Omental fat pad (tissue), 3 donors: ENCODE measurements at regions not wholly inside any gene's neighbourhood (a gene's known extent, or its start where the extent isn't known, plus 50 kb on each side); places are given as distances from the start of the nearest gene placed in this dataset.

Experiments
- ATAC-seq: fragments of 150-250 bp; one replicate; pipeline ENCODE4 v1.9.1; 2016; ENCODE audit warnings: mild to moderate bottlenecking, moderate library complexity; ENCODE audit not compliant: low FRiP score
- DNase-seq: peaks from one replicate; pipeline ENCODE4 v3.0.0-alpha.2; 2019; ENCODE audit warnings: low spot score
- CTCF ChIP-seq, 3 donors: fragments of 450-650 bp; IDR thresholded peaks; one replicate each; pipeline ENCODE4 v1.5.1; 2016 to 2017; ENCODE audit warnings: antibody characterized with exemption in 3 of 3, mild to moderate bottlenecking in 3 of 3, moderate library complexity in 2 of 3

- TF ChIP-seq CTCF (IDR thresholded peaks at IDR 0.05), result no peak
- ATAC-seq (no peak), DNase-seq (no peak)
Measured at GRCh38 chr13:78428646-78429045, 174.7 kb downstream of the POU4F1 start.

GRCh38 chr13:78426183-78426582, 177.2 kb downstream of the POU4F1 start:
- ATAC-seq (no peak), DNase-seq (no peak)
- TF ChIP-seq CTCF (IDR thresholded peaks at IDR 0.05), result no peak

GRCh38 chr13:78420814-78421213, 182.5 kb downstream of the POU4F1 start:
- ATAC-seq (no peak), DNase-seq (no peak)
- TF ChIP-seq CTCF (IDR thresholded peaks at IDR 0.05), result no peak

GRCh38 chr13:78413887-78414553, 189.3 kb downstream of the POU4F1 start:
- DNase-seq (no peak), ATAC-seq (no peak)
- no peak for TF ChIP-seq CTCF (IDR thresholded peaks at IDR 0.05)

- no peak for DNase-seq
- no peak for ATAC-seq
- no peak for TF ChIP-seq CTCF (IDR thresholded peaks at IDR 0.05)
Measured at GRCh38 chr13:78410847-78411246, 192.5 kb downstream of the POU4F1 start.

- TF ChIP-seq CTCF (IDR thresholded peaks at IDR 0.05), result no peak
- ATAC-seq (no peak), DNase-seq (no peak)
Measured at GRCh38 chr13:78410164-78410563, 193.2 kb downstream of the POU4F1 start.

GRCh38 chr13:78409172-78409571, 194.2 kb downstream of the POU4F1 start:
- ATAC-seq, result no peak
- no peak for DNase-seq
- TF ChIP-seq CTCF (IDR thresholded peaks at IDR 0.05), result no peak
